ENCODE measurements at regions not wholly inside any gene's neighbourhood (a gene's known extent, or its start where the extent isn't known, plus 50 kb on each side); places are given as distances from the start of the nearest gene placed in this dataset.

GRCh38 chr1:234963180-234963903 lies 165.3 kb downstream of the TOMM20 start:
- TF ChIP-seq CTCF (IDR thresholded peaks at IDR 0.05), result no peak
- no peak for TF ChIP-seq POLR2A (IDR thresholded peaks at IDR 0.05)
